GM23338 (cell line): ENCODE measurements at regions not wholly inside any gene's neighbourhood (a gene's known extent, or its start where the extent isn't known, plus 50 kb on each side); places are given as distances from the start of the nearest gene placed in this dataset.

Experiments used
- CREB1 ChIP-seq: fragments of 250-450 bp; sonication (Bioruptor Pico); IDR thresholded peaks from 2 replicates; pipeline ENCODE4 v1.5.0; 2020; ENCODE audit warnings: low read depth, mild to moderate bottlenecking, moderate library complexity
- EZH2phosphoT487 ChIP-seq: fragments of 200-600 bp; sonication (generic); IDR thresholded peaks from one replicate; pipeline ENCODE4 v1.8.1; 2018; ENCODE audit warnings: antibody characterized with exemption; ENCODE audit not compliant: unreplicated experiment
- POLR2AphosphoS5 ChIP-seq: IDR thresholded peaks from 2 replicates; pipeline ENCODE4 v1.6.1; 2016; ENCODE audit warnings: antibody characterized with exemption, low read depth
- TF ChIP-seq, protein P1 (sequence below), 2 experiments: fragments of 200-600 bp in 1 of 2; sonication (generic) in 1 of 2; conservative IDR thresholded peaks; 2 replicates each; pipeline versions ENCODE4 v1.5.1 to v1.6.1; 2016 to 2017; ENCODE audit warnings: antibody characterized with exemption in 2 of 2, low read depth in 2 of 2, mild to moderate bottlenecking in 2 of 2, moderate library complexity in 1 of 2

DNA sequence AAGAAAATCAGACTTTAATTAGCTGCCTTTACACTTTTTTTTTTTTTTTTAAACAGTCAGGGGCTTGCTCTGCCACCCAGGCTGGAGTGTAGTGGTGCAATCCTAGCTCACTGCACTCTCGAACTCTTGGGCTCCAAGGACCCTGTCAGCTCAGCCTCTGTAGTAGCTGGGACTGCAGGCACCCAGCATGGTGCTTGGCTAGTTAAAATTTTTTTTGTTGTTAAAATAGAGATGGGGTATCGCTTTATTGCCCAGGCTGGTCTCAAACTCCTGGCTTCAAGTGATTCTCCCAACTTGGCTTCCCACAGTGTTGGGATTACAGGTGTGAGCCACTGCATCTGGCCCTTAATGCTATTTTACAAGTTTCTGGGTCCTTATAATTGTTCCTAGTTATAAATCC is 359.1 kb downstream of the SPRY1 start:
- no peak for TF ChIP-seq POLR2AphosphoS5
- TF ChIP-seq CREB1 (CRISPR knock-in tag): no peak
- TF ChIP-seq, protein P1, sequence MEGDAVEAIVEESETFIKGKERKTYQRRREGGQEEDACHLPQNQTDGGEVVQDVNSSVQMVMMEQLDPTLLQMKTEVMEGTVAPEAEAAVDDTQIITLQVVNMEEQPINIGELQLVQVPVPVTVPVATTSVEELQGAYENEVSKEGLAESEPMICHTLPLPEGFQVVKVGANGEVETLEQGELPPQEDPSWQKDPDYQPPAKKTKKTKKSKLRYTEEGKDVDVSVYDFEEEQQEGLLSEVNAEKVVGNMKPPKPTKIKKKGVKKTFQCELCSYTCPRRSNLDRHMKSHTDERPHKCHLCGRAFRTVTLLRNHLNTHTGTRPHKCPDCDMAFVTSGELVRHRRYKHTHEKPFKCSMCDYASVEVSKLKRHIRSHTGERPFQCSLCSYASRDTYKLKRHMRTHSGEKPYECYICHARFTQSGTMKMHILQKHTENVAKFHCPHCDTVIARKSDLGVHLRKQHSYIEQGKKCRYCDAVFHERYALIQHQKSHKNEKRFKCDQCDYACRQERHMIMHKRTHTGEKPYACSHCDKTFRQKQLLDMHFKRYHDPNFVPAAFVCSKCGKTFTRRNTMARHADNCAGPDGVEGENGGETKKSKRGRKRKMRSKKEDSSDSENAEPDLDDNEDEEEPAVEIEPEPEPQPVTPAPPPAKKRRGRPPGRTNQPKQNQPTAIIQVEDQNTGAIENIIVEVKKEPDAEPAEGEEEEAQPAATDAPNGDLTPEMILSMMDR (conservative IDR thresholded peaks at IDR 0.05; ENCODE audit: low read depth in 2 of 2): no peak
- TF ChIP-seq EZH2phosphoT487: no peak
